OCI-LY1 (cell line): ENCODE measurements at regions not wholly inside any gene's neighbourhood (a gene's known extent, or its start where the extent isn't known, plus 50 kb on each side); places are given as distances from the start of the nearest gene placed in this dataset.

Source experiments
- H2AFZ ChIP-seq: fragments of 200-600 bp; sonication (generic), shearing (Covaris generic); 2 replicates; pipeline ENCODE4 v1.6.0; 2014; ENCODE audit warnings: antibody characterized with exemption, mild to moderate bottlenecking, low read length
- H3F3A ChIP-seq: fragments of 200-600 bp; sonication (generic), shearing (Covaris generic); 2 replicates; pipeline ENCODE4 v1.6.0; 2014; ENCODE audit warnings: mild to moderate bottlenecking, antibody characterized with exemption, low read length, moderate library complexity; ENCODE audit not compliant: insufficient read depth
- H3K27ac ChIP-seq: fragments of 200-600 bp; sonication (generic); 2 replicates; pipeline ENCODE4 v1.5.1; 2014; ENCODE audit warnings: low read length, mixed run types, mild to moderate bottlenecking, low read depth; ENCODE audit not compliant: poor library complexity, severe bottlenecking
- H3K27me3 ChIP-seq: fragments of 200-600 bp; sonication (generic); 2 replicates; pipeline ENCODE4 v1.6.0; 2014; ENCODE audit warnings: antibody characterized with exemption, mild to moderate bottlenecking, low read length, moderate library complexity; ENCODE audit not compliant: insufficient read depth
- H3K36me3 ChIP-seq: fragments of 200-600 bp; sonication (generic); 2 replicates; pipeline ENCODE4 v1.6.1; 2014; ENCODE audit warnings: mild to moderate bottlenecking, antibody characterized with exemption, low read length, moderate library complexity, mixed read lengths; ENCODE audit not compliant: insufficient read depth
- H3K4me1 ChIP-seq: fragments of 200-600 bp; sonication (generic); 2 replicates; pipeline ENCODE4 v1.5.1; 2014; ENCODE audit warnings: mild to moderate bottlenecking, low read length, moderate library complexity; ENCODE audit not compliant: insufficient read depth, severe bottlenecking
- H3K4me2 ChIP-seq: fragments of 200-600 bp; sonication (generic), shearing (Covaris generic); 2 replicates; pipeline ENCODE4 v1.6.1; 2014; ENCODE audit warnings: low read length
- H3K4me3 ChIP-seq: fragments of 200-600 bp; sonication (generic); 2 replicates; pipeline ENCODE4 v1.5.1; 2014; ENCODE audit warnings: low read length, low read depth, mild to moderate bottlenecking, mixed read lengths; ENCODE audit not compliant: poor library complexity, severe bottlenecking
- H3K79me2 ChIP-seq: fragments of 200-600 bp; shearing (Covaris generic); 2 replicates; pipeline ENCODE4 v1.6.1; 2016; ENCODE audit warnings: mixed run types, low read length, mixed read lengths; ENCODE audit not compliant: insufficient read depth
- H3K9ac ChIP-seq: fragments of 200-600 bp; sonication (generic), shearing (Covaris generic); 2 replicates; pipeline ENCODE4 v1.6.1; 2014; ENCODE audit warnings: mild to moderate bottlenecking, low read length, mixed read lengths
- H3K9me2 ChIP-seq: fragments of 200-600 bp; sonication (generic), shearing (Covaris generic); 2 replicates; pipeline ENCODE4 v1.6.1; 2014; ENCODE audit warnings: low read depth, mild to moderate bottlenecking, low read length, mixed read lengths
- H3K9me3 ChIP-seq: fragments of 200-600 bp; shearing (Covaris generic); 2 replicates; pipeline ENCODE4 v1.6.1; 2014; ENCODE audit warnings: low read length, mixed read lengths
- H4K20me1 ChIP-seq: fragments of 200-600 bp; sonication (generic), shearing (Covaris generic); 2 replicates; pipeline ENCODE4 v1.6.0; 2016; ENCODE audit warnings: mild to moderate bottlenecking, low read length; ENCODE audit not compliant: insufficient read depth
- EZH2 ChIP-seq: fragments of 200-600 bp; sonication (generic), shearing (Covaris generic); IDR thresholded peaks from 2 replicates; pipeline ENCODE4 v1.8.0; 2017; ENCODE audit warnings: borderline replicate concordance, mixed run types, mild to moderate bottlenecking, antibody characterized with exemption, low read length, moderate library complexity, mixed read lengths
- TF ChIP-seq, protein P1 (sequence below): fragments of 200-600 bp; sonication (generic), shearing (Covaris generic); IDR thresholded peaks from 2 replicates; pipeline ENCODE4 v1.5.1; 2017; ENCODE audit warnings: mild to moderate bottlenecking, antibody characterized with exemption, low read length, moderate library complexity, mixed read lengths

DNA sequence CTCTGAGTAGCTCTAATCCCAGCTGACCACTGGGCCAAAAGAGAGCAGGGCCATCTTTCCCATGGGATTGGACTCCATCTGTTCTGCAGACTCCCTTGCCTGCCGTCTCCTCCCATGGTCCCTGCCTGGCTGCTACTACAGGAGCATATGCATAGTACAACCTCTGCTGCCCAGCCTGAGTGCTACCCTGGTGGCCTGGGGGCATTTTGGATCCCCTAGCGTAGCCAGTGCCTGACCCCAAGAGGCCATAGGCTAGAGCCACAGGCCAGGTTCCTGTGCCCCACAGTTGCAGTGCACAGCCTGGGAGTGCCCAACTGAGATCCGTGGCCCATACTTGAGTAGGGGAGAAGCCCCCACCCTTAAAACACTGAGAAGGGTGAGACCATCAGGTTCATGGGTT, 280.3 kb downstream of the CCDC85A start:
- no peaks in the 10 kb centered on the region for H3K27me3 ChIP-seq
- TF ChIP-seq, protein P1, sequence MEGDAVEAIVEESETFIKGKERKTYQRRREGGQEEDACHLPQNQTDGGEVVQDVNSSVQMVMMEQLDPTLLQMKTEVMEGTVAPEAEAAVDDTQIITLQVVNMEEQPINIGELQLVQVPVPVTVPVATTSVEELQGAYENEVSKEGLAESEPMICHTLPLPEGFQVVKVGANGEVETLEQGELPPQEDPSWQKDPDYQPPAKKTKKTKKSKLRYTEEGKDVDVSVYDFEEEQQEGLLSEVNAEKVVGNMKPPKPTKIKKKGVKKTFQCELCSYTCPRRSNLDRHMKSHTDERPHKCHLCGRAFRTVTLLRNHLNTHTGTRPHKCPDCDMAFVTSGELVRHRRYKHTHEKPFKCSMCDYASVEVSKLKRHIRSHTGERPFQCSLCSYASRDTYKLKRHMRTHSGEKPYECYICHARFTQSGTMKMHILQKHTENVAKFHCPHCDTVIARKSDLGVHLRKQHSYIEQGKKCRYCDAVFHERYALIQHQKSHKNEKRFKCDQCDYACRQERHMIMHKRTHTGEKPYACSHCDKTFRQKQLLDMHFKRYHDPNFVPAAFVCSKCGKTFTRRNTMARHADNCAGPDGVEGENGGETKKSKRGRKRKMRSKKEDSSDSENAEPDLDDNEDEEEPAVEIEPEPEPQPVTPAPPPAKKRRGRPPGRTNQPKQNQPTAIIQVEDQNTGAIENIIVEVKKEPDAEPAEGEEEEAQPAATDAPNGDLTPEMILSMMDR, result no peak
- TF ChIP-seq EZH2, result no peak

DNA sequence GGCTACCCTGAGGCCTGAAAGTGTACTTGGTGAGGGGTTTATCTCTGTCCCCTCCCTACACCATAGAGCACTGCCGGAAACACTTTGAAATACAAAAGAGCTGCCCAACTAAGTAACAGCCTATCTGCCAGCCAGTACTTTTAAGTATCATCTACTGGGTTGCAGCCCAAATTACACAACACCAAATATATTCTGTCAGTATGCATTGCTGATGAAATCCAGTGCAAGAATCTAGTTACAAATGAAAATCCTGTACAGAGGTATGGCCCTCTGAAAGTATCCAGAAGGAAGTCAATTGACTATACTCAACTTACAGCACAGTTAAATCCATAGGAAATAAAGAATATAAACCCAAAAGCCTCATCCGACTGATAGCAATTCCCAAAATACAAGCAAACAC, 280.8 kb downstream of the CCDC85A start:
- Histone ChIP-seq H3K9me3 (no peaks in the 10 kb centered on the region), H3K9ac (no peak overlapping the region), H3K27me3 (no peaks in the 10 kb centered on the region), H3F3A (no peaks in the 10 kb centered on the region), H3K27ac (no peak overlapping the region), H3K4me1 (no peaks in the 10 kb centered on the region), H3K9me2 (no peaks in the 10 kb centered on the region), H2AFZ (no peak overlapping the region), H4K20me1 (no peaks in the 10 kb centered on the region), H3K36me3 (no peaks in the 10 kb centered on the region), H3K4me2 (no peak overlapping the region), H3K79me2 (no peaks in the 10 kb centered on the region), H3K4me3 (no peak overlapping the region)
- no peak for TF ChIP-seq EZH2
- TF ChIP-seq, protein P1, result no peak

More for the DNA sequence above, 280.3 kb downstream of the CCDC85A start:
- no peaks in the 10 kb centered on the region for H3K36me3 ChIP-seq
- no peak overlapping the region for H2AFZ ChIP-seq
- no peak overlapping the region for H3K9ac ChIP-seq
- no peaks in the 10 kb centered on the region for H3K9me2 ChIP-seq
- H3K9me3 ChIP-seq, result no peaks in the 10 kb centered on the region
- no peaks in the 10 kb centered on the region for H3K79me2 ChIP-seq
- no peak overlapping the region for H3K4me3 ChIP-seq
- no peaks in the 10 kb centered on the region for H3F3A ChIP-seq
- H3K27ac ChIP-seq, result no peak overlapping the region
- no peaks in the 10 kb centered on the region for H3K4me1 ChIP-seq
- H4K20me1 ChIP-seq, result no peaks in the 10 kb centered on the region
- H3K4me2 ChIP-seq, result no peak overlapping the region

DNA sequence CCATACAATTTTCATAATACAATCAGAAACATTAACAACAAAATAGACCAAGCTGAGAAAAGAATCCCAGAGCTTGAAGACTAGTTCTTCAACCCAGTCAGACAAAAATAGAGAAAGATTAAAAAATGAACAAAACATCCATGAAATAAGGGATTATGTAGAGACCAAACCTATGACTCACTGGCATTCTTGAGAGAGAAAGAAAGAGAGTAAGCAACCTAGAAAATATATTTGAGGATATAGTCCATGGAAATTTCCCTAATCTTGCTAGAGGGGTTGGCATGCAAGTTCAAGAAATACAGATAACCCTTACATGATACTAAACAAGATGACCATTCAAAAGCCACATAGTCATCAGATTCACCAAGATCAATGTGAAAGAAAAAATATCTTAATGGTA, 281.7 kb downstream of the CCDC85A start:
- TF ChIP-seq EZH2, result no peak
- TF ChIP-seq, protein P1, result no peak
- Histone ChIP-seq H3F3A (no peaks in the 10 kb centered on the region), H3K9me3 (no peaks in the 10 kb centered on the region), H3K27ac (no peak overlapping the region), H4K20me1 (no peaks in the 10 kb centered on the region), H3K79me2 (no peaks in the 10 kb centered on the region), H3K9ac (no peak overlapping the region), H3K9me2 (no peaks in the 10 kb centered on the region), H3K36me3 (no peaks in the 10 kb centered on the region), H3K4me1 (no peaks in the 10 kb centered on the region), H2AFZ (no peak overlapping the region), H3K4me3 (no peak overlapping the region), H3K27me3 (no peaks in the 10 kb centered on the region), H3K4me2 (no peak overlapping the region)
